ENCODE measurements at regions not wholly inside any gene's neighbourhood (a gene's known extent, or its start where the extent isn't known, plus 50 kb on each side); places are given as distances from the start of the nearest gene placed in this dataset.

DNA sequence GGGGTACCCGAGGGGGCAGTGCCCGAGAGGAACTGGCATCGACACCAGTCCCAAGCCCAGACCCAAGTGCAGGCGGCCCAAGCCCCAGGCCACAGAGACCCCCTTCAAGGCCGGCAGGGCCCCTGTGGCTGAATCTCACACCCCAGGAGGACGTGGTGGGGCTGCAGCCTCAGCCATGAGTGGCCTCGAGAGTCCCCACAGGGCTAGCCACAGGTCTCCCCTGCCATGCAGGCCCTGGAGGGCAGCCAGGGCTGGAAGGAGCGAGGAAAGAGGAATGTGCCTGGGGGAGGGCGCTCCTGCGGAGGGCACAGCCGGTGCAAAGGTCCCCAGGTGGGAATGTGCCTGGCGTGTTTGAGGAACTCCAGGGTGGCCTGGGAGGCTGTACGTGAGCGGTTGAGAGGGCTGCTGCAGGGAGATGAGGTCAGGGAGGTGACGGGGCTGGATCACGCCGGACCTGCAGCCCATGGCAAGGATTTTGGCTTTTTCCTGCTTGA is 86.1 kb downstream of the NCOR2 start:
- TF ChIP-seq POLR2AphosphoS5 (IDR thresholded peaks at IDR 0.05; ENCODE audit: low read depth) = no peak
- TF ChIP-seq, protein P1, sequence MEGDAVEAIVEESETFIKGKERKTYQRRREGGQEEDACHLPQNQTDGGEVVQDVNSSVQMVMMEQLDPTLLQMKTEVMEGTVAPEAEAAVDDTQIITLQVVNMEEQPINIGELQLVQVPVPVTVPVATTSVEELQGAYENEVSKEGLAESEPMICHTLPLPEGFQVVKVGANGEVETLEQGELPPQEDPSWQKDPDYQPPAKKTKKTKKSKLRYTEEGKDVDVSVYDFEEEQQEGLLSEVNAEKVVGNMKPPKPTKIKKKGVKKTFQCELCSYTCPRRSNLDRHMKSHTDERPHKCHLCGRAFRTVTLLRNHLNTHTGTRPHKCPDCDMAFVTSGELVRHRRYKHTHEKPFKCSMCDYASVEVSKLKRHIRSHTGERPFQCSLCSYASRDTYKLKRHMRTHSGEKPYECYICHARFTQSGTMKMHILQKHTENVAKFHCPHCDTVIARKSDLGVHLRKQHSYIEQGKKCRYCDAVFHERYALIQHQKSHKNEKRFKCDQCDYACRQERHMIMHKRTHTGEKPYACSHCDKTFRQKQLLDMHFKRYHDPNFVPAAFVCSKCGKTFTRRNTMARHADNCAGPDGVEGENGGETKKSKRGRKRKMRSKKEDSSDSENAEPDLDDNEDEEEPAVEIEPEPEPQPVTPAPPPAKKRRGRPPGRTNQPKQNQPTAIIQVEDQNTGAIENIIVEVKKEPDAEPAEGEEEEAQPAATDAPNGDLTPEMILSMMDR (IDR thresholded peaks at IDR 0.05; ENCODE audit: insufficient read depth, low read length) = no peak

Measured in HL-60 (cell line).